Mammary epithelial cell (primary cell): ENCODE measurements at regions not wholly inside any gene's neighbourhood (a gene's known extent, or its start where the extent isn't known, plus 50 kb on each side); places are given as distances from the start of the nearest gene placed in this dataset.
"Not testable (repeated sequence)": the region's sequence is repeated elsewhere in the genome, so short reads cannot be mapped to it uniquely, and the experiment has no call there.

Experiments used
- CTCF ChIP-seq, 2 donors: IDR thresholded peaks in 1 of 2; conservative IDR thresholded peaks in 1 of 2; 2 replicates each; pipeline ENCODE4 v1.5.1; 2011 to 2012; ENCODE audit warnings: inconsistent platforms in 2 of 2, low read length in 2 of 2, mild to moderate bottlenecking in 2 of 2, control low read depth in 1 of 2, low read depth in 1 of 2; ENCODE audit not compliant: insufficient read depth in 1 of 2; ENCODE audit errors: extremely low read depth in 1 of 2
- EZH2 ChIP-seq: IDR thresholded peaks from 2 replicates; pipeline ENCODE4 v1.6.1; 2012; ENCODE audit warnings: low read length, inconsistent platforms, borderline replicate concordance

GRCh38 chr2:83877261-83877660, 581.8 kb downstream of the SUCLG1 start:
- TF ChIP-seq CTCF (conservative IDR thresholded peaks at IDR 0.05 in 1 of 2, IDR thresholded peaks at IDR 0.05 in 1 of 2; ENCODE audit: extremely low read depth in 1 of 2, insufficient read depth in 1 of 2, low read depth in 1 of 2, low read length in 2 of 2); EZH2: not testable (repeated sequence)
